ENCODE measurements at regions not wholly inside any gene's neighbourhood (a gene's known extent, or its start where the extent isn't known, plus 50 kb on each side); places are given as distances from the start of the nearest gene placed in this dataset.

GRCh38 chr18:72107647-72108383 is 436.3 kb downstream of the CBLN2 start:
- TF ChIP-seq CTCF (IDR thresholded peaks at IDR 0.05 in 4 of 5, conservative IDR thresholded peaks at IDR 0.05 in 1 of 5) = no peak
- TF ChIP-seq POLR2A (IDR thresholded peaks at IDR 0.05) = no peak
